ENCODE measurements at regions not wholly inside any gene's neighbourhood (a gene's known extent, or its start where the extent isn't known, plus 50 kb on each side); places are given as distances from the start of the nearest gene placed in this dataset.

GRCh38 chr9:108664309-108665255 is 191.2 kb downstream of the ACTL7B start:
- Mint-ChIP-seq H3K4me1 (no peaks in the 10 kb centered on the region), H3K36me3 (no peaks in the 10 kb centered on the region), H3K4me3 (no peak overlapping the region), H3K27ac (no peak overlapping the region), H3K27me3 (no peaks in the 10 kb centered on the region), H3K9me3 (no peaks in the 10 kb centered on the region)

- H3K27ac Mint-ChIP-seq: no peak overlapping the region
- no peaks in the 10 kb centered on the region for H3K9me3 Mint-ChIP-seq
- no peak overlapping the region for H3K4me3 Mint-ChIP-seq
Measured at GRCh38 chr9:108663422-108663821, 192.4 kb downstream of the ACTL7B start.

GRCh38 chr9:108662956-108663355 is 192.8 kb downstream of the ACTL7B start:
- H3K4me3 Mint-ChIP-seq: no peak overlapping the region
- H3K9me3 Mint-ChIP-seq: no peaks in the 10 kb centered on the region
- H3K27me3 Mint-ChIP-seq: no peaks in the 10 kb centered on the region
- H3K4me1 Mint-ChIP-seq: no peaks in the 10 kb centered on the region
- no peak overlapping the region for H3K27ac Mint-ChIP-seq
- no peaks in the 10 kb centered on the region for H3K36me3 Mint-ChIP-seq

More at GRCh38 chr9:108663422-108663821, 192.4 kb downstream of the ACTL7B start:
- H3K36me3 Mint-ChIP-seq: no peaks in the 10 kb centered on the region
- H3K27me3 Mint-ChIP-seq: no peaks in the 10 kb centered on the region
- H3K4me1 Mint-ChIP-seq: no peaks in the 10 kb centered on the region

GRCh38 chr9:108662091-108662875 is 193.5 kb downstream of the ACTL7B start:
- Mint-ChIP-seq H3K4me3 (no peak overlapping the region), H3K27me3 (no peaks in the 10 kb centered on the region), H3K4me1 (no peaks in the 10 kb centered on the region), H3K36me3 (no peaks in the 10 kb centered on the region), H3K27ac (no peak overlapping the region), H3K9me3 (no peaks in the 10 kb centered on the region)

- H3K9me3 Mint-ChIP-seq: no peaks in the 10 kb centered on the region
- H3K27me3 Mint-ChIP-seq: no peaks in the 10 kb centered on the region
Measured at GRCh38 chr9:108656566-108656965, 199.2 kb downstream of the ACTL7B start.

GRCh38 chr9:108655818-108656217 is 200.0 kb downstream of the ACTL7B start:
- Mint-ChIP-seq H3K27ac (no peak overlapping the region), H3K4me1 (no peaks in the 10 kb centered on the region), H3K27me3 (no peaks in the 10 kb centered on the region)

More at GRCh38 chr9:108656566-108656965, 199.2 kb downstream of the ACTL7B start:
- H3K36me3 Mint-ChIP-seq: no peaks in the 10 kb centered on the region
- no peak overlapping the region for H3K27ac Mint-ChIP-seq
- no peaks in the 10 kb centered on the region for H3K4me1 Mint-ChIP-seq
- H3K4me3 Mint-ChIP-seq: no peak overlapping the region

GRCh38 chr9:108654566-108654965 is 201.2 kb downstream of the ACTL7B start:
- H3K4me3 Mint-ChIP-seq: no peak overlapping the region
- H3K27ac Mint-ChIP-seq: no peak overlapping the region
- no peaks in the 10 kb centered on the region for H3K4me1 Mint-ChIP-seq
- H3K9me3 Mint-ChIP-seq: no peaks in the 10 kb centered on the region
- H3K36me3 Mint-ChIP-seq: no peaks in the 10 kb centered on the region
- no peaks in the 10 kb centered on the region for H3K27me3 Mint-ChIP-seq

More at GRCh38 chr9:108655818-108656217, 200.0 kb downstream of the ACTL7B start:
- no peak overlapping the region for H3K4me3 Mint-ChIP-seq
- H3K9me3 Mint-ChIP-seq: no peaks in the 10 kb centered on the region
- no peaks in the 10 kb centered on the region for H3K36me3 Mint-ChIP-seq

- Mint-ChIP-seq H3K27ac (no peak overlapping the region), H3K36me3 (no peaks in the 10 kb centered on the region), H3K4me1 (no peaks in the 10 kb centered on the region), H3K27me3 (no peaks in the 10 kb centered on the region), H3K4me3 (no peak overlapping the region), H3K9me3 (no peaks in the 10 kb centered on the region)
Measured at GRCh38 chr9:108652851-108653250, 202.9 kb downstream of the ACTL7B start.

GRCh38 chr9:108650826-108651225 is 205.0 kb downstream of the ACTL7B start:
- H3K4me3 Mint-ChIP-seq: no peak overlapping the region
- no peaks in the 10 kb centered on the region for H3K4me1 Mint-ChIP-seq
- no peaks in the 10 kb centered on the region for H3K36me3 Mint-ChIP-seq
- no peaks in the 10 kb centered on the region for H3K9me3 Mint-ChIP-seq
- no peaks in the 10 kb centered on the region for H3K27me3 Mint-ChIP-seq
- H3K27ac Mint-ChIP-seq: no peak overlapping the region

GRCh38 chr9:108645520-108645919 is 210.3 kb downstream of the ACTL7B start:
- H3K27ac Mint-ChIP-seq: no peak overlapping the region
- no peaks in the 10 kb centered on the region for H3K36me3 Mint-ChIP-seq
- no peak overlapping the region for H3K4me3 Mint-ChIP-seq
- H3K9me3 Mint-ChIP-seq: peaks cover 6% of the 10 kb centered on the region
- no peaks in the 10 kb centered on the region for H3K27me3 Mint-ChIP-seq
- H3K4me1 Mint-ChIP-seq: no peaks in the 10 kb centered on the region

- no peak overlapping the region for H3K4me3 Mint-ChIP-seq
- no peaks in the 10 kb centered on the region for H3K36me3 Mint-ChIP-seq
- H3K27ac Mint-ChIP-seq: no peak overlapping the region
- H3K27me3 Mint-ChIP-seq: no peaks in the 10 kb centered on the region
- H3K9me3 Mint-ChIP-seq: peaks cover 6% of the 10 kb centered on the region
- H3K4me1 Mint-ChIP-seq: no peaks in the 10 kb centered on the region
Measured at GRCh38 chr9:108643731-108644510, 211.9 kb downstream of the ACTL7B start.

- peaks cover 6% of the 10 kb centered on the region for H3K9me3 Mint-ChIP-seq
- H3K27ac Mint-ChIP-seq: no peak overlapping the region
- H3K27me3 Mint-ChIP-seq: no peaks in the 10 kb centered on the region
- H3K36me3 Mint-ChIP-seq: no peaks in the 10 kb centered on the region
- H3K4me1 Mint-ChIP-seq: no peaks in the 10 kb centered on the region
- no peak overlapping the region for H3K4me3 Mint-ChIP-seq
Measured at GRCh38 chr9:108642871-108643270, 212.9 kb downstream of the ACTL7B start.

- Mint-ChIP-seq H3K27me3 (no peaks in the 10 kb centered on the region), H3K4me1 (no peaks in the 10 kb centered on the region), H3K4me3 (no peak overlapping the region), H3K36me3 (no peaks in the 10 kb centered on the region), H3K27ac (no peak overlapping the region), H3K9me3 (peaks cover 6% of the 10 kb centered on the region)
Measured at GRCh38 chr9:108640230-108640629, 215.6 kb downstream of the ACTL7B start.

GRCh38 chr9:108639696-108640095 is 216.1 kb downstream of the ACTL7B start:
- Mint-ChIP-seq H3K27me3 (no peaks in the 10 kb centered on the region), H3K27ac (no peak overlapping the region), H3K36me3 (no peaks in the 10 kb centered on the region), H3K4me3 (no peak overlapping the region), H3K4me1 (no peaks in the 10 kb centered on the region), H3K9me3 (peaks cover 6% of the 10 kb centered on the region)

- H3K36me3 Mint-ChIP-seq: no peaks in the 10 kb centered on the region
- H3K4me1 Mint-ChIP-seq: no peaks in the 10 kb centered on the region
- peaks cover under 1% of the 10 kb centered on the region for H3K9me3 Mint-ChIP-seq
- no peaks in the 10 kb centered on the region for H3K27me3 Mint-ChIP-seq
- H3K4me3 Mint-ChIP-seq: no peak overlapping the region
- no peak overlapping the region for H3K27ac Mint-ChIP-seq
Measured at GRCh38 chr9:108639091-108639490, 216.7 kb downstream of the ACTL7B start.
